ENCODE measurements at regions not wholly inside any gene's neighbourhood (a gene's known extent, or its start where the extent isn't known, plus 50 kb on each side); places are given as distances from the start of the nearest gene placed in this dataset.

DNA sequence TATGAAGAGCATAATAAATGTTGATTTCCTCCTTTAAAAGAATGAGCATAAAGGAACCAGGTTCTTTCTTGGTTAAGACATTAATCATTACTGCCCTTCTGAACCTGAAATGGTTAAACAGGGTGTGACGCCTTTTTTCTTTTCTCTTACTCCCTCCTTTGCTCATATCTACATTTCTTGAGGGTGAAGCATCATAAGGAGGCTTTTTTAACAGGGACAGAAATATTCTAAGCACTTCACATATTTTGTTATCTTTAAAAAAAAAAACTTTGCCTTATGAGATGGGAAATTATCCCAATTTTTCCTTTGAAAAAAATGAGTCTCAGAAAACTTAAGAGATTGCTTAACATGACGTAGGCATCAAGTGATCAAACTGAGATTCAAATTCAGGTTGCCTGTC lies 1036.3 kb upstream of the TENM4 start:
- no peak for TF ChIP-seq POLR2A (IDR thresholded peaks at IDR 0.05)
- TF ChIP-seq, protein P1, sequence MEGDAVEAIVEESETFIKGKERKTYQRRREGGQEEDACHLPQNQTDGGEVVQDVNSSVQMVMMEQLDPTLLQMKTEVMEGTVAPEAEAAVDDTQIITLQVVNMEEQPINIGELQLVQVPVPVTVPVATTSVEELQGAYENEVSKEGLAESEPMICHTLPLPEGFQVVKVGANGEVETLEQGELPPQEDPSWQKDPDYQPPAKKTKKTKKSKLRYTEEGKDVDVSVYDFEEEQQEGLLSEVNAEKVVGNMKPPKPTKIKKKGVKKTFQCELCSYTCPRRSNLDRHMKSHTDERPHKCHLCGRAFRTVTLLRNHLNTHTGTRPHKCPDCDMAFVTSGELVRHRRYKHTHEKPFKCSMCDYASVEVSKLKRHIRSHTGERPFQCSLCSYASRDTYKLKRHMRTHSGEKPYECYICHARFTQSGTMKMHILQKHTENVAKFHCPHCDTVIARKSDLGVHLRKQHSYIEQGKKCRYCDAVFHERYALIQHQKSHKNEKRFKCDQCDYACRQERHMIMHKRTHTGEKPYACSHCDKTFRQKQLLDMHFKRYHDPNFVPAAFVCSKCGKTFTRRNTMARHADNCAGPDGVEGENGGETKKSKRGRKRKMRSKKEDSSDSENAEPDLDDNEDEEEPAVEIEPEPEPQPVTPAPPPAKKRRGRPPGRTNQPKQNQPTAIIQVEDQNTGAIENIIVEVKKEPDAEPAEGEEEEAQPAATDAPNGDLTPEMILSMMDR (IDR thresholded peaks at IDR 0.05): no peak
- Histone ChIP-seq H3K9me3 (no peaks in the 10 kb centered on the region), H3K4me3 (no peak overlapping the region), H3K27ac (no peak overlapping the region), H3K4me1 (no peaks in the 10 kb centered on the region), H3K36me3 (no peaks in the 10 kb centered on the region), H3K27me3 (no peaks in the 10 kb centered on the region)
- DNase-seq: no peak

DNA sequence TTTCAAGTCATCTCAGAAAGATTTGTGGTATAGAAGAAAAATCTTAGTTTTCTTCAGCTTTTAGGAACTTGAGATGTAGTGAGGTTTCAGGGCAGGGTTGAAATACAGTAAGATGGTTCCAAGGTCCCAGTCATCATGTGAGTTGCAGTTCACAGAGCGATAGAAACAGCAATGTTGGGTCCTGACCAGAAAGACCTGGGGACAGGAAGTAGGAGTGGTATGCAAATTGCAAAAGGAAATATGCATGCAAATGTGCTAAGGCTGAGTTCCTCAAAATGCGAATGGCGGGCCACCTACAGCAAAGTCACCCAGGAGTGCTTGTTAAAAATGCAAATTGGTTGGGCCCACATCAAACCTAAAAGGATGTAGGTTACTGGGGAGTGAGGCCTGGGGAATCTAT lies 1032.7 kb upstream of the TENM4 start:
- H3K9me3 ChIP-seq: no peaks in the 10 kb centered on the region
- H3K4me1 ChIP-seq: no peaks in the 10 kb centered on the region
- H3K27ac ChIP-seq: no peak overlapping the region
- TF ChIP-seq, protein P1 (IDR thresholded peaks at IDR 0.05): no peak
- TF ChIP-seq POLR2A (IDR thresholded peaks at IDR 0.05): no peak
- H3K4me3 ChIP-seq: no peak overlapping the region
- H3K36me3 ChIP-seq: no peaks in the 10 kb centered on the region
- H3K27me3 ChIP-seq: no peaks in the 10 kb centered on the region
- no peak for DNase-seq

DNA sequence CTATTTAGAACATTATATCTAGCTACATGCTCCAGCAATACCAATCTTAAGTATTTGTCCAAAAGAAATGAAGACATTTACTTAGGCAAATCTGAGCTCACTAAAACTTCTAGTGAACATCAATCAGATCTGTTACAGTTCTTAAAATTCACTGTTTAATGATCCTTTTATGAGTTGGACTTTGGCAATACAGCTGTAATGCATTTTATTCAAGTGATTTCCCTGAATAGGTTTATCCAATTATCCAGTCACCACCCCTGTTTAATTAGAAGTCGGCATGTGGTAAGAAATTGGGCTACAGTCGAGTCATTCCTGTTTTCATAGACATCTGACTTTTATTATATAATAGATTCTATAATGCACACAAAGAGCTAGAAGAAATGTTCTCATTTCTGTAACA lies 1029.0 kb upstream of the TENM4 start:
- Histone ChIP-seq H3K27me3 (no peaks in the 10 kb centered on the region), H3K27ac (no peak overlapping the region), H3K36me3 (no peaks in the 10 kb centered on the region), H3K4me1 (no peaks in the 10 kb centered on the region), H3K4me3 (no peak overlapping the region), H3K9me3 (no peaks in the 10 kb centered on the region)
- TF ChIP-seq, protein P1 (IDR thresholded peaks at IDR 0.05): no peak
- no peak for TF ChIP-seq POLR2A (IDR thresholded peaks at IDR 0.05)
- DNase-seq: no peak

DNA sequence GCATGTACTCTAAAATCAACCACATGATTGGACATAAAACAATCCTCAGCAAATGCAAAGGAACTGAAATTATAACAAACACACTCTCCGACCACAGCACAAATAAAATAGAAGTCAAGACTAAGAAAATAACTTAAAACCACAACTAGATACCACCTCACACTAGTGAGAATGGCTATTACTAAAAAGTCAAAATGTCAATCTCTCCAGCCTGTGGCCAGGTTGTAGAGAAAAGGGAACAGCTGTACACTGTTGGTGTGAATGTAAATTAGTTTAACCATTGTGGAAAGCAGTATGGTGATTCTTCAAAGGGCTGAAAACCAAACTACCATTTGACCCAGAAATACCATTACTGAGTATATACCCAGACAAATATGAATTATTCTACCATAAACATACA lies 1025.7 kb upstream of the TENM4 start:
- H3K4me1 ChIP-seq: no peaks in the 10 kb centered on the region
- no peak for TF ChIP-seq POLR2A (IDR thresholded peaks at IDR 0.05)
- TF ChIP-seq, protein P1 (IDR thresholded peaks at IDR 0.05): no peak
- H3K36me3 ChIP-seq: no peaks in the 10 kb centered on the region
- no peak overlapping the region for H3K4me3 ChIP-seq
- H3K27ac ChIP-seq: no peak overlapping the region
- no peaks in the 10 kb centered on the region for H3K9me3 ChIP-seq
- DNase-seq: no peak
- no peaks in the 10 kb centered on the region for H3K27me3 ChIP-seq

DNA sequence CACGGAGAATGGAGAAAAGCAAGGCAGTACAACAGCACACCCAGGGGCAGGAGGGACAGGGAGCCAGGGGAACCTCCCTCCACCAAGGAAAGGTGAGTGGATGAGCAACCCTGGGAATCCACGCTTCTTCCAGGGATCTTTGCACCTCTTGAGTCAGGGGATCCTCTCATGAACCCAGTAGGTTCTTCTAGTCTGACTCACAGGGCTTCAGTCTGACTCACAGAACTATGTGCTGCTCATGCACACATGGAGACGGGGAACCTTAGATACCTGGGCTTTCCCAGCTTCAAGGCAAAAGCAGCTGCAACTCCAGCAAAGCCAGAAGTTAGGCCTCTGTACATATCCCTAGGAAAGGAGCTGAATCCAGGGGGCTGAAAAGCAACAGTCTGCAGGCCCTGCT lies 1021.4 kb upstream of the TENM4 start:
- Histone ChIP-seq H3K27ac (no peak overlapping the region), H3K4me1 (no peaks in the 10 kb centered on the region), H3K4me3 (no peak overlapping the region), H3K9me3 (no peaks in the 10 kb centered on the region), H3K27me3 (no peaks in the 10 kb centered on the region), H3K36me3 (no peaks in the 10 kb centered on the region)
- TF ChIP-seq POLR2A (IDR thresholded peaks at IDR 0.05): no peak
- TF ChIP-seq, protein P1 (IDR thresholded peaks at IDR 0.05): no peak
- no peak for DNase-seq

DNA sequence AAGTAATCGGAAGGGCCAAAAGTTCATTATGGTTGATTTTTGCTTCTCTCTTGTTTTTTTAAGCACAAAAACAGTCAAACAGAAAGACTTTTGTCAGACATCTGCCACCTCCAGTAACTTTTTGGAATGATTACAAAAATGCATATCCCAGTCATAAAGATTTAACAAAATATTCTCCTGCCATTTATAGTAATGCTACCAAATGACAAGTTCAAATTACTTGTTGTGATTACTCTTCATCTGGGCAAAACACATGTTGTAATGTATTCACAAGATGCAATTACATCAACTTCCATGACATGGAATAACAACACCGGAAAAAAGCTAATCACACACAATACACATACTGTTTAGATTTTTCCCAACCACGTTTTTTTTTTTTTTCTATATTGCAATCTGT lies 1017.5 kb upstream of the TENM4 start:
- Histone ChIP-seq H3K27ac (no peak overlapping the region), H3K9me3 (no peaks in the 10 kb centered on the region), H3K4me3 (no peak overlapping the region), H3K27me3 (no peaks in the 10 kb centered on the region), H3K36me3 (no peaks in the 10 kb centered on the region), H3K4me1 (no peaks in the 10 kb centered on the region)
- TF ChIP-seq, protein P1 (IDR thresholded peaks at IDR 0.05): no peak
- TF ChIP-seq POLR2A (IDR thresholded peaks at IDR 0.05): no peak
- no peak for DNase-seq

All from Peyer's patch (tissue), 4 donors.